ENCODE measurements at regions not wholly inside any gene's neighbourhood (a gene's known extent, or its start where the extent isn't known, plus 50 kb on each side); places are given as distances from the start of the nearest gene placed in this dataset.

DNA sequence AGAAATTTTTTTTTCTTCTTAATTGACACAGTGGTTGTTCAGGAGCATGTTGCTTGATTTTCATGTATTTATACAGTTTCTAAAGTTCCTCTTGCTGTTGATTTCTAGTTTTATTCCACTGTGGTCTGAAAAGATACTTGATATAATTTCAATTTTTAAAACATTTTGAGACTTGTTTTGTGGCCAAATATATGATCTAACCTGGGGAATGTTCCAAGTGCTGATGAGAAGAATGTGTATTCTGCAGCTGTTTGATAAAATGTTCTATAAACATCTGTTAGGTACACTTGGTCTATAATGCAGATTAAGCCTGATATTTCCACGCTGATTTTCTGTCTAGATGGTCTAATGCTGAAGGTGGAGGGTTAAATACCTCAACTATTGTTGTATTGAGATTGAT, 151.4 kb upstream of the IFNG-AS1 start:
- 41 to 67% methylated on average over 1 of the region's 1 CpG for WGBS, 2 donors (ENCODE audit: low coverage in 1 of 2)
- no peaks in the 10 kb centered on the region for H3K4me1 ChIP-seq
- TF ChIP-seq POLR2A (IDR thresholded peaks at IDR 0.05) = no peak
- TF ChIP-seq POLR2AphosphoS5 (IDR thresholded peaks at IDR 0.05) = no peak
- no peak for TF ChIP-seq EP300 (IDR thresholded peaks at IDR 0.05)
- TF ChIP-seq, protein P1, sequence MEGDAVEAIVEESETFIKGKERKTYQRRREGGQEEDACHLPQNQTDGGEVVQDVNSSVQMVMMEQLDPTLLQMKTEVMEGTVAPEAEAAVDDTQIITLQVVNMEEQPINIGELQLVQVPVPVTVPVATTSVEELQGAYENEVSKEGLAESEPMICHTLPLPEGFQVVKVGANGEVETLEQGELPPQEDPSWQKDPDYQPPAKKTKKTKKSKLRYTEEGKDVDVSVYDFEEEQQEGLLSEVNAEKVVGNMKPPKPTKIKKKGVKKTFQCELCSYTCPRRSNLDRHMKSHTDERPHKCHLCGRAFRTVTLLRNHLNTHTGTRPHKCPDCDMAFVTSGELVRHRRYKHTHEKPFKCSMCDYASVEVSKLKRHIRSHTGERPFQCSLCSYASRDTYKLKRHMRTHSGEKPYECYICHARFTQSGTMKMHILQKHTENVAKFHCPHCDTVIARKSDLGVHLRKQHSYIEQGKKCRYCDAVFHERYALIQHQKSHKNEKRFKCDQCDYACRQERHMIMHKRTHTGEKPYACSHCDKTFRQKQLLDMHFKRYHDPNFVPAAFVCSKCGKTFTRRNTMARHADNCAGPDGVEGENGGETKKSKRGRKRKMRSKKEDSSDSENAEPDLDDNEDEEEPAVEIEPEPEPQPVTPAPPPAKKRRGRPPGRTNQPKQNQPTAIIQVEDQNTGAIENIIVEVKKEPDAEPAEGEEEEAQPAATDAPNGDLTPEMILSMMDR (IDR thresholded peaks at IDR 0.05) = no peak
- no peak overlapping the region for H3K27ac ChIP-seq
- ATAC-seq = no peak
- peaks cover 0 to 3% (median 0%) of the 10 kb centered on the region in 3 donors for H3K9me3 ChIP-seq
- no peaks in the 10 kb centered on the region for H3K36me3 ChIP-seq
- H3K27me3 ChIP-seq = no peaks in the 10 kb centered on the region
- no peak overlapping the region for H3K4me3 ChIP-seq

DNA sequence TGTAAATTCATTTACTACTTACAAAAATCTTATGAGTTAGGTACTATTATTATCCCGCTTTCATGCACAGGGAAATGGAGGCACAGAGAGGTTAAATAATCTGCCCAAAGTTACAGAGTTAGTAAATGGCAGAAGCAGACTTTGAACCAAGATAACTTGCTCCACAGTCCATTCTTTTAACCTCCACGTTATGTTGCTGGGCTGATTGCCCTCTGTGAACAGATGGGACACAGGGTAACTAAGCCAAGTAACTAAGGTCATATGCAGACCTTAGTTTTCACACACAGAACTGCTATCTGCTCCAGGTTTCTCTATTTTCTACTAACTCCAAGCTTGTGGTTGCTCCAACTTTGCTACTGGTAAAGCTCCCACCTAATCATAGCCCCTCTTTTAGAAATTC, 147.1 kb upstream of the IFNG-AS1 start:
- no peaks in the 10 kb centered on the region for H3K9me3 ChIP-seq
- no peaks in the 10 kb centered on the region for H3K36me3 ChIP-seq
- ATAC-seq = no peak
- H3K4me3 ChIP-seq = no peak overlapping the region
- no peak for TF ChIP-seq EP300 (IDR thresholded peaks at IDR 0.05)
- TF ChIP-seq, protein P1 (IDR thresholded peaks at IDR 0.05) = no peak
- no peak for TF ChIP-seq POLR2AphosphoS5 (IDR thresholded peaks at IDR 0.05)
- TF ChIP-seq POLR2A (IDR thresholded peaks at IDR 0.05) = no peak
- no peaks in the 10 kb centered on the region for H3K4me1 ChIP-seq
- no peaks in the 10 kb centered on the region for H3K27me3 ChIP-seq
- no peak overlapping the region for H3K27ac ChIP-seq
- WGBS, 2 donors (ENCODE audit: low coverage in 1 of 2) = 45 to 73% methylated on average over 1 to 2 of the region's 2 CpGs

DNA sequence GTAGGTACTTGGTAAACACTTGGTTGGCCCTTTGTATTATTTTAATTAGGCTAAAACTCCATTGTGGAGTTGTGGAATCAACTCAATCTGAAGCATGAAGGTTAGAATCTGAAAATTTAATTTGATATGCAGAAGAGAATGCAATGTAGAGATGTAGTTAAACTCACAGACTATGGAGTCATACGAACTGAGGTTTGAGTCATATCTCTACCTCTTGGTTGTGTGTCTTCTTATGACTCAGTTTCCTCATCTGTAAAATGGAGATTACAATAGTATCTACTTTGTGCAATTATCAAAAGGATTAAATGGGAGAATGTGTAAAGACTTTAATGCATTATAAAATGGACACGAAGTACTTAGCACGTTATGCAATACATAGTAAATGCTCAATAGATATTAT, 146.0 kb upstream of the IFNG-AS1 start:
- ATAC-seq = no peak
- WGBS, 2 donors (ENCODE audit: low coverage in 1 of 2) = 86 to 89% methylated on average over 3 of the region's 3 CpGs
- no peak for TF ChIP-seq POLR2AphosphoS5 (IDR thresholded peaks at IDR 0.05)
- TF ChIP-seq POLR2A (IDR thresholded peaks at IDR 0.05) = no peak
- TF ChIP-seq EP300 (IDR thresholded peaks at IDR 0.05) = no peak
- TF ChIP-seq, protein P1 (IDR thresholded peaks at IDR 0.05) = no peak

DNA sequence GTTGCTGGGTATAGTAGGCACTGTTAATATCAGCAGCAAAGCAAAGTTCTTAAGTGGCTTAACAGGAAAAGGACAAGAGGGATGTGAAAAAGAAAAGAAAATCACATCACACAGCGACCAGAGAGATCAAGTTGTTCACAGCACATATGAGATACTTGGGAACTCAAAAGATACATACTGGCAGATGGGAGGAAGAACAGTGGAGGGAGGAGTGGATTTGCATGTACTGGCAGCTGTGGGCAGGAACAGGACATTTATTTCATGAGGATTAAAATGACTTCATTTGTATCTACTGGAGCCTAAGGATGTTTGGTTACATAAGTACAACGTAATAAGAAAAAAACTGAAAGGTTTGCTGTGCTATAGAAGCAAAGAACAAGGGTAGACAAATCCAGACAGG, 136.5 kb upstream of the IFNG-AS1 start:
- ATAC-seq = peak; percentile 5
- 60 to 69% methylated on average over 2 of the region's 2 CpGs for WGBS, 2 donors (ENCODE audit: low coverage in 1 of 2)

More for the DNA sequence above, 146.0 kb upstream of the IFNG-AS1 start:
- H3K27ac ChIP-seq = no peak overlapping the region
- H3K4me1 ChIP-seq = no peaks in the 10 kb centered on the region
- H3K36me3 ChIP-seq = no peaks in the 10 kb centered on the region
- H3K4me3 ChIP-seq = no peak overlapping the region
- H3K9me3 ChIP-seq = no peaks in the 10 kb centered on the region
- H3K27me3 ChIP-seq = no peaks in the 10 kb centered on the region

DNA sequence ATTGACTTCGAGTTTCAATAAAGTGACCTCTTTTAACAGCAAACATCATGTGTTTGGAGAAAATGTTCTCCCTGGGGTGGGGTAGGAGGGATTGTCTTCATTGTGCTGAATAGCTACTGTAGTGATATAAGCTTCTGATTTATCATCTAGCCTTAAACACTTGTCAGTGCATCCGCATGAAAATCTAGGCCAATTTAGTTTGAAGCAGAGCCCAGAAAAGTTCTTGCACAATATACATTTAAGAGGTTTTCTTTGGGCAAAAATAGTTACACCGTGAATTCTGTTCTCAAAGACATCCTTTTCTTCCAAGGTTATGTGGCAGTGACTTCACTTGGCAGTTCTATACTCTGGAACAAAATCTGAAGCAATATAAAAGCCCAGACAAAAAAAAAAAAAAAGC, 136.0 kb upstream of the IFNG-AS1 start:
- ATAC-seq = peak; percentile 58
- Histone ChIP-seq H3K36me3 (no peaks in the 10 kb centered on the region), H3K9me3 (no peaks in the 10 kb centered on the region), H3K4me1 (peaks cover 0 to 25% (median 0%) of the 10 kb centered on the region in 3 donors), H3K27ac (peak overlapping the region; percentile 19 to 72 (median 58)), H3K4me3 (no peak overlapping the region), H3K27me3 (no peaks in the 10 kb centered on the region)
- 25 to 27% methylated on average over 3 of the region's 3 CpGs for WGBS, 2 donors (ENCODE audit: low coverage in 1 of 2)
- TF ChIP-seq POLR2AphosphoS5 (IDR thresholded peaks at IDR 0.05) = no peak
- no peak for TF ChIP-seq EP300 (IDR thresholded peaks at IDR 0.05)
- TF ChIP-seq, protein P1 (IDR thresholded peaks at IDR 0.05) = peak in 1 of 4 experiments; percentile 6
- TF ChIP-seq POLR2A (IDR thresholded peaks at IDR 0.05) = no peak

More for the DNA sequence above, 136.5 kb upstream of the IFNG-AS1 start:
- no peaks in the 10 kb centered on the region for H3K27me3 ChIP-seq
- peaks cover 0 to 25% (median 0%) of the 10 kb centered on the region in 3 donors for H3K4me1 ChIP-seq
- peak overlapping the region in 3 of 4 donors; percentile 56 to 72 (median 61) for H3K27ac ChIP-seq
- H3K9me3 ChIP-seq = no peaks in the 10 kb centered on the region
- H3K36me3 ChIP-seq = no peaks in the 10 kb centered on the region
- no peak for TF ChIP-seq EP300 (IDR thresholded peaks at IDR 0.05)
- TF ChIP-seq, protein P1 (IDR thresholded peaks at IDR 0.05) = no peak
- TF ChIP-seq POLR2A (IDR thresholded peaks at IDR 0.05) = no peak
- no peak for TF ChIP-seq POLR2AphosphoS5 (IDR thresholded peaks at IDR 0.05)
- H3K4me3 ChIP-seq = no peak overlapping the region

All from gastroesophageal sphincter (tissue), 4 donors.